Liver (tissue), 8 donors: ENCODE measurements at regions not wholly inside any gene's neighbourhood (a gene's known extent, or its start where the extent isn't known, plus 50 kb on each side); places are given as distances from the start of the nearest gene placed in this dataset.

Source experiments
- DNase-seq: peaks from one replicate; pipeline ENCODE4 v3.0.0-alpha.2; 2017; ENCODE audit warnings: low spot score
- H3K27ac ChIP-seq, 2 donors: one replicate each; pipeline ENCODE4 v1.7.0; 2013; ENCODE audit warnings: inconsistent platforms in 2 of 2, low read length in 2 of 2, control low read depth in 1 of 2, low read depth in 1 of 2, mild to moderate bottlenecking in 1 of 2
- H3K27me3 ChIP-seq, 4 donors: one replicate each; pipeline versions ENCODE4 v1.6.1 to v1.7.0; 2013; ENCODE audit warnings: low read length in 3 of 4, inconsistent platforms in 1 of 4, mild to moderate bottlenecking in 1 of 4, moderate library complexity in 1 of 4; ENCODE audit not compliant: control insufficient read depth in 4 of 4, insufficient read depth in 4 of 4
- H3K36me3 ChIP-seq, 4 donors: one replicate each; pipeline versions ENCODE4 v1.6.1 to v1.7.0; 2013; ENCODE audit warnings: low read length in 3 of 4, mild to moderate bottlenecking in 3 of 4, low read depth in 1 of 4, moderate library complexity in 1 of 4; ENCODE audit not compliant: control insufficient read depth in 4 of 4, insufficient read depth in 3 of 4
- H3K4me1 ChIP-seq, 4 donors: one replicate each; pipeline versions ENCODE4 v1.6.1 to v1.7.0; 2013; ENCODE audit warnings: low read length in 3 of 4, mild to moderate bottlenecking in 3 of 4, moderate library complexity in 1 of 4; ENCODE audit not compliant: control insufficient read depth in 4 of 4, insufficient read depth in 4 of 4
- H3K4me3 ChIP-seq, 3 donors: one replicate each; pipeline versions ENCODE4 v1.6.1 to v1.7.0; 2013; ENCODE audit warnings: low read length in 3 of 3, control low read depth in 1 of 3, low read depth in 1 of 3, mild to moderate bottlenecking in 1 of 3
- H3K9ac ChIP-seq, 2 donors: one replicate each; pipeline ENCODE4 v1.7.0; 2013; ENCODE audit warnings: low read length in 2 of 2, mild to moderate bottlenecking in 2 of 2, moderate library complexity in 2 of 2, control low read depth in 1 of 2, low read depth in 1 of 2
- H3K9me3 ChIP-seq, 4 donors: one replicate each; pipeline versions ENCODE4 v1.6.1 to v1.7.0; 2013; ENCODE audit warnings: low read length in 3 of 4; ENCODE audit not compliant: control insufficient read depth in 4 of 4
- ATF3 ChIP-seq: IDR thresholded peaks from 2 replicates; pipeline ENCODE4 v1.6.1; 2016; ENCODE audit warnings: antibody characterized with exemption
- CTCF ChIP-seq: fragments of 150-350 bp; IDR thresholded peaks from 2 replicates; pipeline ENCODE4 v1.5.1; 2017; ENCODE audit warnings: improper control_type of control experiment, low read depth, low read length; ENCODE audit not compliant: missing input control
- EGR1 ChIP-seq, 2 donors: IDR thresholded peaks; 2 replicates each; pipeline ENCODE4 v1.6.1; 2016 to 2018; ENCODE audit warnings: antibody characterized with exemption in 2 of 2, low read depth in 2 of 2
- FOXA1 ChIP-seq: IDR thresholded peaks from 2 replicates; pipeline ENCODE4 v1.6.1; 2016; ENCODE audit warnings: antibody characterized with exemption
- FOXA2 ChIP-seq: IDR thresholded peaks from 2 replicates; pipeline ENCODE4 v1.6.1; 2016; ENCODE audit warnings: antibody characterized with exemption
- GABPA ChIP-seq, 2 donors: IDR thresholded peaks in 1 of 2; conservative IDR thresholded peaks in 1 of 2; 2 replicates each; pipeline ENCODE4 v1.6.1; 2016; ENCODE audit warnings: antibody characterized with exemption in 2 of 2, mild to moderate bottlenecking in 1 of 2, moderate library complexity in 1 of 2
- HNF4A ChIP-seq, 2 donors: conservative IDR thresholded peaks; 2 replicates each; pipeline ENCODE4 v1.6.1; 2016; ENCODE audit warnings: antibody characterized with exemption in 2 of 2, mild to moderate bottlenecking in 2 of 2
- HNF4G ChIP-seq: IDR thresholded peaks from 2 replicates; pipeline ENCODE4 v1.6.1; 2016; ENCODE audit warnings: antibody characterized with exemption
- JUND ChIP-seq, 2 donors: IDR thresholded peaks; 2 replicates each; pipeline ENCODE4 v1.6.1; 2016; ENCODE audit warnings: antibody characterized with exemption in 2 of 2
- MAX ChIP-seq: IDR thresholded peaks from 2 replicates; pipeline ENCODE4 v1.6.1; 2016; ENCODE audit warnings: antibody characterized with exemption
- NR2F2 ChIP-seq: IDR thresholded peaks from 2 replicates; pipeline ENCODE4 v1.6.1; 2016; ENCODE audit warnings: antibody characterized with exemption
- RAD21 ChIP-seq, 2 donors: IDR thresholded peaks; 2 replicates each; pipeline ENCODE4 v1.6.1; 2016; ENCODE audit warnings: antibody characterized with exemption in 2 of 2, mild to moderate bottlenecking in 2 of 2
- REST ChIP-seq: IDR thresholded peaks from 2 replicates; pipeline ENCODE4 v1.6.1; 2016; ENCODE audit warnings: antibody characterized with exemption, mild to moderate bottlenecking
- RXRA ChIP-seq, 2 donors: IDR thresholded peaks; 2 replicates each; pipeline ENCODE4 v1.6.1; 2017 to 2018; ENCODE audit warnings: antibody characterized with exemption in 2 of 2, mild to moderate bottlenecking in 1 of 2
- SP1 ChIP-seq: IDR thresholded peaks from 2 replicates; pipeline ENCODE4 v1.6.1; 2018; ENCODE audit warnings: antibody characterized with exemption, mild to moderate bottlenecking
- TAF1 ChIP-seq: conservative IDR thresholded peaks from 2 replicates; pipeline ENCODE4 v1.6.1; 2016; ENCODE audit warnings: antibody characterized with exemption, mild to moderate bottlenecking
- YY1 ChIP-seq: IDR thresholded peaks from 2 replicates; pipeline ENCODE4 v1.6.1; 2016; ENCODE audit warnings: antibody characterized with exemption, mild to moderate bottlenecking
- ZBTB33 ChIP-seq: IDR thresholded peaks from 2 replicates; pipeline ENCODE4 v1.6.1; 2016; ENCODE audit warnings: antibody characterized with exemption
- WGBS: extraction: QIAGEN DNeasy Blood & Tissue Kit; methylation state at CpG from one replicate; pipeline ENCODE4 v1.1.7; 2013; 5-methylcytosine and 5-hydroxymethylcytosine counted together
- donor health status: healthy.
- donor health status: healthy.
- donor health status: healthy.
- donor health status: healthy.
- donor health status: healthy.

GRCh38 chr2:138309760-138310159, 191.8 kb upstream of the SPOPL start:
- WGBS = 96% methylated on average over 2 of the region's 2 CpGs
- H3K27me3 ChIP-seq = no peaks in the 10 kb centered on the region
- no peak overlapping the region for H3K9ac ChIP-seq
- H3K27ac ChIP-seq = no peak overlapping the region
- peaks cover 0 to 4% (median 0%) of the 10 kb centered on the region in 4 donors for H3K4me1 ChIP-seq
- DNase-seq = no peak
- no peak for TF ChIP-seq TAF1
- no peak for TF ChIP-seq GABPA (IDR thresholded peaks at IDR 0.05 in 1 of 2, conservative IDR thresholded peaks at IDR 0.05 in 1 of 2)
- no peak for TF ChIP-seq NR2F2
- no peak for TF ChIP-seq REST
- no peak for TF ChIP-seq HNF4G
- TF ChIP-seq EGR1 (IDR thresholded peaks at IDR 0.05; ENCODE audit: low read depth in 2 of 2) = no peak
- TF ChIP-seq FOXA1 = no peak
- no peak for TF ChIP-seq HNF4A (conservative IDR thresholded peaks at IDR 0.05)
- TF ChIP-seq JUND (IDR thresholded peaks at IDR 0.05) = no peak
- no peak for TF ChIP-seq SP1
- TF ChIP-seq RXRA (IDR thresholded peaks at IDR 0.05) = no peak
- TF ChIP-seq CTCF = no peak
- no peak for TF ChIP-seq ZBTB33
- no peak for TF ChIP-seq RAD21 (IDR thresholded peaks at IDR 0.05)
- TF ChIP-seq FOXA2 = no peak
- no peak for TF ChIP-seq YY1
- TF ChIP-seq ATF3 = no peak
- no peak for TF ChIP-seq MAX
- H3K9me3 ChIP-seq = no peaks in the 10 kb centered on the region
- H3K36me3 ChIP-seq = no peaks in the 10 kb centered on the region
- no peak overlapping the region for H3K4me3 ChIP-seq

- Histone ChIP-seq H3K4me3 (no peak overlapping the region), H3K27me3 (no peaks in the 10 kb centered on the region), H3K9me3 (no peaks in the 10 kb centered on the region), H3K27ac (no peak overlapping the region), H3K4me1 (peaks cover 0 to 4% (median 0%) of the 10 kb centered on the region in 4 donors), H3K9ac (no peak overlapping the region), H3K36me3 (no peaks in the 10 kb centered on the region)
- 87% methylated on average over 4 of the region's 4 CpGs for WGBS
- no peak for DNase-seq
- TF ChIP-seq GABPA (IDR thresholded peaks at IDR 0.05 in 1 of 2, conservative IDR thresholded peaks at IDR 0.05 in 1 of 2) = no peak
- TF ChIP-seq HNF4G = no peak
- no peak for TF ChIP-seq ZBTB33
- no peak for TF ChIP-seq CTCF
- TF ChIP-seq MAX = no peak
- TF ChIP-seq ATF3 = no peak
- no peak for TF ChIP-seq HNF4A (conservative IDR thresholded peaks at IDR 0.05)
Observed at GRCh38 chr2:138312061-138312460, 189.5 kb upstream of the SPOPL start.
